Keratinocyte (primary cell): ENCODE measurements at regions not wholly inside any gene's neighbourhood (a gene's known extent, or its start where the extent isn't known, plus 50 kb on each side); places are given as distances from the start of the nearest gene placed in this dataset.

Experiments used
- DNase-seq: peaks from one replicate; pipeline ENCODE4 v3.0.0-alpha.2; 2011; ENCODE audit warnings: low read depth, missing footprints, low spot score
- FAIRE-seq: peaks from 2 replicates; lab custom pipeline; 2011; peaks lifted over from hg19 to GRCh38; lab: Jason Lieb, UNC
- H2AFZ ChIP-seq: 2 replicates; pipeline ENCODE4 v1.6.0; 2012; ENCODE audit warnings: low read length, control low read depth, inconsistent platforms; ENCODE audit not compliant: control insufficient read depth
- H3K27ac ChIP-seq: 2 replicates; pipeline ENCODE4 v1.5.1; 2011; ENCODE audit warnings: low read length; ENCODE audit not compliant: control insufficient read depth, insufficient read depth
- H3K27me3 ChIP-seq: 3 replicates; pipeline ENCODE4 v1.6.0; 2011; ENCODE audit warnings: low read length; ENCODE audit not compliant: control insufficient read depth, insufficient read depth; ENCODE audit errors: extremely low read depth
- H3K36me3 ChIP-seq, 2 experiments: 2 replicates in 1 of 2; 3 replicates in 1 of 2; pipeline ENCODE4 v1.5.1; 2011; ENCODE audit warnings: low read length in 2 of 2, mild to moderate bottlenecking in 1 of 2; ENCODE audit not compliant: control insufficient read depth in 2 of 2, insufficient read depth in 2 of 2; ENCODE audit errors: extremely low read depth in 1 of 2
- H3K4me1 ChIP-seq: 3 replicates; pipeline ENCODE4 v1.5.1; 2011; ENCODE audit warnings: low read length; ENCODE audit not compliant: control insufficient read depth, insufficient read depth; ENCODE audit errors: extremely low read depth
- H3K4me2 ChIP-seq: 3 replicates; pipeline ENCODE4 v1.6.0; 2011; ENCODE audit warnings: low read depth, low read length; ENCODE audit not compliant: control insufficient read depth, insufficient read depth; ENCODE audit errors: extremely low read depth
- H3K4me3 ChIP-seq, 3 experiments: fragments of 200-600 bp in 1 of 3; sonication (generic) in 1 of 3; 2 replicates in 2 of 3; 3 replicates in 1 of 3; pipeline ENCODE4 v1.5.1; 2011 to 2016; ENCODE audit warnings: low read length in 3 of 3, mild to moderate bottlenecking in 3 of 3, control low read depth in 2 of 3, inconsistent platforms in 1 of 3, low read depth in 1 of 3, mixed read lengths in 1 of 3, mixed run types in 1 of 3, moderate library complexity in 1 of 3; ENCODE audit not compliant: control insufficient read depth in 2 of 3, insufficient read depth in 2 of 3; ENCODE audit errors: extremely low read depth in 1 of 3
- H3K79me2 ChIP-seq: 2 replicates; pipeline ENCODE4 v1.6.0; 2012; ENCODE audit warnings: low read length; ENCODE audit not compliant: control insufficient read depth, insufficient read depth
- H3K9ac ChIP-seq: 3 replicates; pipeline ENCODE4 v1.6.0; 2011; ENCODE audit warnings: low read length; ENCODE audit not compliant: control insufficient read depth, insufficient read depth; ENCODE audit errors: extremely low read depth
- H3K9me1 ChIP-seq: 3 replicates; pipeline ENCODE4 v1.6.0; 2011; ENCODE audit warnings: low read length; ENCODE audit not compliant: control insufficient read depth, insufficient read depth; ENCODE audit errors: extremely low read depth
- H3K9me3 ChIP-seq: 2 replicates; pipeline ENCODE4 v1.5.1; 2012; ENCODE audit warnings: low read depth, low read length; ENCODE audit not compliant: control insufficient read depth
- H4K20me1 ChIP-seq: 3 replicates; pipeline ENCODE4 v1.6.0; 2011; ENCODE audit warnings: low read length; ENCODE audit not compliant: control insufficient read depth, insufficient read depth; ENCODE audit errors: extremely low read depth
- EZH2 ChIP-seq: IDR thresholded peaks from one replicate; pipeline ENCODE4 v1.6.1; 2012; ENCODE audit warnings: inconsistent platforms, mild to moderate bottlenecking, low read length, moderate library complexity
- dilution Hi-C: fragments of 300-500 bp; cut with MboI; formaldehyde crosslinking; loops from one replicate; pipeline ENCODE4 v1.7.0; 2020; ENCODE audit warnings: low sequenced_read_pairs; ENCODE audit not compliant: extremely low pct_ligation_motif_present
- TF ChIP-seq, protein P1 (sequence below), 3 experiments: IDR thresholded peaks in 1 of 3; conservative IDR thresholded peaks in 1 of 3; optimal IDR thresholded peaks in 1 of 3; 2 replicates in 2 of 3; 3 replicates in 1 of 3; pipeline versions ENCODE3 to v1.5.1; 2011; ENCODE audit warnings: low read length in 3 of 3, mild to moderate bottlenecking in 3 of 3, moderate library complexity in 2 of 3, control low read depth in 1 of 3, inconsistent platforms in 1 of 3; ENCODE audit not compliant: insufficient read depth in 2 of 3; ENCODE audit errors: extremely low read depth in 1 of 3

- TF ChIP-seq EZH2, result no peak
- TF ChIP-seq, protein P1, sequence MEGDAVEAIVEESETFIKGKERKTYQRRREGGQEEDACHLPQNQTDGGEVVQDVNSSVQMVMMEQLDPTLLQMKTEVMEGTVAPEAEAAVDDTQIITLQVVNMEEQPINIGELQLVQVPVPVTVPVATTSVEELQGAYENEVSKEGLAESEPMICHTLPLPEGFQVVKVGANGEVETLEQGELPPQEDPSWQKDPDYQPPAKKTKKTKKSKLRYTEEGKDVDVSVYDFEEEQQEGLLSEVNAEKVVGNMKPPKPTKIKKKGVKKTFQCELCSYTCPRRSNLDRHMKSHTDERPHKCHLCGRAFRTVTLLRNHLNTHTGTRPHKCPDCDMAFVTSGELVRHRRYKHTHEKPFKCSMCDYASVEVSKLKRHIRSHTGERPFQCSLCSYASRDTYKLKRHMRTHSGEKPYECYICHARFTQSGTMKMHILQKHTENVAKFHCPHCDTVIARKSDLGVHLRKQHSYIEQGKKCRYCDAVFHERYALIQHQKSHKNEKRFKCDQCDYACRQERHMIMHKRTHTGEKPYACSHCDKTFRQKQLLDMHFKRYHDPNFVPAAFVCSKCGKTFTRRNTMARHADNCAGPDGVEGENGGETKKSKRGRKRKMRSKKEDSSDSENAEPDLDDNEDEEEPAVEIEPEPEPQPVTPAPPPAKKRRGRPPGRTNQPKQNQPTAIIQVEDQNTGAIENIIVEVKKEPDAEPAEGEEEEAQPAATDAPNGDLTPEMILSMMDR (optimal IDR thresholded peaks at IDR 0.05 in 1 of 3, IDR thresholded peaks at IDR 0.05 in 1 of 3, conservative IDR thresholded peaks at IDR 0.05 in 1 of 3; ENCODE audit: extremely low read depth in 1 of 3, insufficient read depth in 2 of 3, low read length in 3 of 3), result no peak
- Histone ChIP-seq H3K79me2 (no peaks in the 10 kb centered on the region), H3K9ac (no peak overlapping the region), H3K27ac (no peak overlapping the region), H3K4me3 (no peak overlapping the region), H2AFZ (no peak overlapping the region), H3K27me3 (no peaks in the 10 kb centered on the region), H3K4me2 (no peak overlapping the region), H3K9me3 (peaks cover 2% of the 10 kb centered on the region), H3K4me1 (no peaks in the 10 kb centered on the region), H3K9me1 (no peaks in the 10 kb centered on the region), H3K36me3 (no peaks in the 10 kb centered on the region), H4K20me1 (no peaks in the 10 kb centered on the region)
- DNase-seq (no peak), FAIRE-seq (no peak)
- dilution Hi-C loops, result no loop called here
Measured at GRCh38 chr3:3334491-3334890, 155.0 kb upstream of the CRBN start.

- H3K27ac ChIP-seq, result no peak overlapping the region
- H3K36me3 ChIP-seq, result no peaks in the 10 kb centered on the region
- no peaks in the 10 kb centered on the region for H3K9me1 ChIP-seq
- peaks cover 2% of the 10 kb centered on the region for H3K9me3 ChIP-seq
- H3K27me3 ChIP-seq, result no peaks in the 10 kb centered on the region
- DNase-seq (no peak), FAIRE-seq (no peak)
- no peaks in the 10 kb centered on the region for H3K4me1 ChIP-seq
- no peak overlapping the region for H2AFZ ChIP-seq
- no peak overlapping the region for H3K9ac ChIP-seq
- TF ChIP-seq, protein P1 (optimal IDR thresholded peaks at IDR 0.05 in 1 of 3, IDR thresholded peaks at IDR 0.05 in 1 of 3, conservative IDR thresholded peaks at IDR 0.05 in 1 of 3; ENCODE audit: extremely low read depth in 1 of 3, insufficient read depth in 2 of 3, low read length in 3 of 3), result no peak
- no peak for TF ChIP-seq EZH2
- no peaks in the 10 kb centered on the region for H3K79me2 ChIP-seq
- no peaks in the 10 kb centered on the region for H4K20me1 ChIP-seq
- no peak overlapping the region for H3K4me2 ChIP-seq
- H3K4me3 ChIP-seq, result no peak overlapping the region
- dilution Hi-C loops, result no loop called here
Measured at GRCh38 chr3:3333571-3333970, 154.1 kb upstream of the CRBN start.
